ENCODE measurements at regions not wholly inside any gene's neighbourhood (a gene's known extent, or its start where the extent isn't known, plus 50 kb on each side); places are given as distances from the start of the nearest gene placed in this dataset.

GRCh38 chr1:59156526-59157199 is 140.2 kb upstream of the FGGY start:
- DNase-seq, result no peak

- no peak for DNase-seq
Observed at GRCh38 chr1:59158321-59158720, 138.6 kb upstream of the FGGY start.

- no peak for DNase-seq
Observed at GRCh38 chr1:59159557-59160203, 137.2 kb upstream of the FGGY start.

- DNase-seq, result no peak
Observed at GRCh38 chr1:59161136-59161535, 135.8 kb upstream of the FGGY start.

- no peak for DNase-seq
Observed at GRCh38 chr1:59162665-59163064, 134.2 kb upstream of the FGGY start.

GRCh38 chr1:59163268-59164092 is 133.4 kb upstream of the FGGY start:
- DNase-seq, result no peak

GRCh38 chr1:59164371-59164770 is 132.5 kb upstream of the FGGY start:
- no peak for DNase-seq

- DNase-seq, result no peak
Observed at GRCh38 chr1:59165353-59165752, 131.5 kb upstream of the FGGY start.

- no peak for DNase-seq
Observed at GRCh38 chr1:59169703-59170102, 127.2 kb upstream of the FGGY start.

- DNase-seq, result no peak
Observed at GRCh38 chr1:59170659-59171058, 126.2 kb upstream of the FGGY start.

GRCh38 chr1:59171788-59172187 is 125.1 kb upstream of the FGGY start:
- DNase-seq, result peak in 1 of 2 experiments; percentile 4

- no peak for DNase-seq
Observed at GRCh38 chr1:59172693-59173092, 124.2 kb upstream of the FGGY start.

- DNase-seq, result no peak
Observed at GRCh38 chr1:59173721-59174120, 123.2 kb upstream of the FGGY start.

- DNase-seq, result no peak
Observed at GRCh38 chr1:59176471-59176870, 120.4 kb upstream of the FGGY start.

- DNase-seq, result no peak
Observed at GRCh38 chr1:59177756-59178155, 119.1 kb upstream of the FGGY start.

GRCh38 chr1:59178339-59179187 is 118.3 kb upstream of the FGGY start:
- DNase-seq, result no peak

- DNase-seq, result no peak
Observed at GRCh38 chr1:59179673-59180072, 117.2 kb upstream of the FGGY start.

- no peak for DNase-seq
Observed at GRCh38 chr1:59180735-59181134, 116.2 kb upstream of the FGGY start.

GRCh38 chr1:59183749-59184317 is 113.1 kb upstream of the FGGY start:
- DNase-seq, result no peak

- DNase-seq, result no peak
Observed at GRCh38 chr1:59184365-59184905, 112.5 kb upstream of the FGGY start.

GRCh38 chr1:59185163-59185860 is 111.6 kb upstream of the FGGY start:
- DNase-seq, result no peak

- DNase-seq, result no peak
Observed at GRCh38 chr1:59186656-59187055, 110.2 kb upstream of the FGGY start.
